ENCODE measurements at regions not wholly inside any gene's neighbourhood (a gene's known extent, or its start where the extent isn't known, plus 50 kb on each side); places are given as distances from the start of the nearest gene placed in this dataset.

DNA sequence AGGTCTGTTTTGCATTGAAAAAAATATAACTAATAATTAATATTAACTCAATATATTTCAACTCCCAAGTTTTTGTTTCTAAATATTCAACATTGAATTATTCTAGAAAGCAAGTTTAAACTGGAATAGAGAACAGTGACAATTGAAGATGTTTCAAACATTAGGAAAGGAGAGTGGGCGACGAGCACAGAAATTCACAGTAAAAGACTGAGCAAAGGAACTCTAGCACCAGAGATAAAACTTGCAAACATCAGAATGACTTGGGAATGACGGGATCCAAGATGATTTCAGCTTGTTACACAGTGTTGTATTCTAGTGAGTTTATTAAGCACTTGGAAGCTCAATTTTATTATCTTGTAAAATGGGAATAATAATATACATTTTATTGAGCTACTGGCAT is 56.6 kb upstream of the CNTN5 start:
- TF ChIP-seq, protein P1, sequence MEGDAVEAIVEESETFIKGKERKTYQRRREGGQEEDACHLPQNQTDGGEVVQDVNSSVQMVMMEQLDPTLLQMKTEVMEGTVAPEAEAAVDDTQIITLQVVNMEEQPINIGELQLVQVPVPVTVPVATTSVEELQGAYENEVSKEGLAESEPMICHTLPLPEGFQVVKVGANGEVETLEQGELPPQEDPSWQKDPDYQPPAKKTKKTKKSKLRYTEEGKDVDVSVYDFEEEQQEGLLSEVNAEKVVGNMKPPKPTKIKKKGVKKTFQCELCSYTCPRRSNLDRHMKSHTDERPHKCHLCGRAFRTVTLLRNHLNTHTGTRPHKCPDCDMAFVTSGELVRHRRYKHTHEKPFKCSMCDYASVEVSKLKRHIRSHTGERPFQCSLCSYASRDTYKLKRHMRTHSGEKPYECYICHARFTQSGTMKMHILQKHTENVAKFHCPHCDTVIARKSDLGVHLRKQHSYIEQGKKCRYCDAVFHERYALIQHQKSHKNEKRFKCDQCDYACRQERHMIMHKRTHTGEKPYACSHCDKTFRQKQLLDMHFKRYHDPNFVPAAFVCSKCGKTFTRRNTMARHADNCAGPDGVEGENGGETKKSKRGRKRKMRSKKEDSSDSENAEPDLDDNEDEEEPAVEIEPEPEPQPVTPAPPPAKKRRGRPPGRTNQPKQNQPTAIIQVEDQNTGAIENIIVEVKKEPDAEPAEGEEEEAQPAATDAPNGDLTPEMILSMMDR (IDR thresholded peaks at IDR 0.05; ENCODE audit: low read length) = no peak
- no peak for TF ChIP-seq EZH2 (IDR thresholded peaks at IDR 0.05; ENCODE audit: borderline replicate concordance, low read length)
